NCI-H82 treated with DMSO at 0.1 percent for 48 hours (cell line): ENCODE measurements at regions not wholly inside any gene's neighbourhood (a gene's known extent, or its start where the extent isn't known, plus 50 kb on each side); places are given as distances from the start of the nearest gene placed in this dataset.
"Not testable (repeated sequence)": the region's sequence is repeated elsewhere in the genome, so short reads cannot be mapped to it uniquely, and the experiment has no call there.

Experiments
- DNase-seq: peaks from one replicate; lab custom pipeline; 2025; ENCODE audit not compliant: unreplicated experiment; lab: John Stamatoyannopoulos, UW

- DNase-seq = no peak
Measured at GRCh38 chr2:6103372-6103771, 411.2 kb downstream of the SOX11 start.

GRCh38 chr2:6103949-6104348 is 411.8 kb downstream of the SOX11 start:
- no peak for DNase-seq

- DNase-seq = no peak
Measured at GRCh38 chr2:6107290-6107689, 415.1 kb downstream of the SOX11 start.

- no peak for DNase-seq
Measured at GRCh38 chr2:6109831-6110230, 417.6 kb downstream of the SOX11 start.

- peak; percentile 4 for DNase-seq
Measured at GRCh38 chr2:6111781-6112261, 419.6 kb downstream of the SOX11 start.

- DNase-seq = no peak
Measured at GRCh38 chr2:6113786-6114185, 421.6 kb downstream of the SOX11 start.

GRCh38 chr2:6127718-6128117 is 435.5 kb downstream of the SOX11 start:
- no peak for DNase-seq

- DNase-seq = no peak
Measured at GRCh38 chr2:6139142-6139541, 447.0 kb downstream of the SOX11 start.

GRCh38 chr2:6139916-6140315 is 447.7 kb downstream of the SOX11 start:
- DNase-seq = no peak

- DNase-seq = no peak
Measured at GRCh38 chr2:6140509-6140908, 448.3 kb downstream of the SOX11 start.

GRCh38 chr2:6143812-6144211 is 451.6 kb downstream of the SOX11 start:
- no peak for DNase-seq

- DNase-seq = not testable (repeated sequence)
Measured at GRCh38 chr2:6147215-6147614, 455.0 kb downstream of the SOX11 start.

GRCh38 chr2:6148882-6149281 is 456.7 kb downstream of the SOX11 start:
- DNase-seq = no peak

- no peak for DNase-seq
Measured at GRCh38 chr2:6159606-6160005, 467.4 kb downstream of the SOX11 start.

- no peak for DNase-seq
Measured at GRCh38 chr2:6163932-6164331, 471.7 kb downstream of the SOX11 start.

GRCh38 chr2:6164986-6165747 is 473.0 kb downstream of the SOX11 start:
- no peak for DNase-seq

GRCh38 chr2:6167592-6168138 is 475.5 kb downstream of the SOX11 start:
- DNase-seq = no peak

- DNase-seq = no peak
Measured at GRCh38 chr2:6168485-6168884, 476.3 kb downstream of the SOX11 start.

- DNase-seq = no peak
Measured at GRCh38 chr2:6171294-6171693, 479.1 kb downstream of the SOX11 start.

GRCh38 chr2:6177811-6178210 is 485.6 kb downstream of the SOX11 start:
- DNase-seq = no peak

GRCh38 chr2:6181525-6181924 is 489.3 kb downstream of the SOX11 start:
- no peak for DNase-seq

GRCh38 chr2:6181926-6182325 is 489.7 kb downstream of the SOX11 start:
- DNase-seq = no peak

GRCh38 chr2:6183226-6183625 is 491.0 kb downstream of the SOX11 start:
- no peak for DNase-seq
